Neural crest cell (in vitro differentiated cells): ENCODE measurements at regions not wholly inside any gene's neighbourhood (a gene's known extent, or its start where the extent isn't known, plus 50 kb on each side); places are given as distances from the start of the nearest gene placed in this dataset.

Experiments used
- DNase-seq: peaks from one replicate; pipeline ENCODE4 v3.0.0; 2021; ENCODE audit warnings: low read depth, mixed read lengths, low spot score
- H3K27ac Mint-ChIP-seq: one replicate; pipeline ENCODE4 v1.8.0; 2021; ENCODE audit warnings: mild to moderate bottlenecking, mixed read lengths; ENCODE audit not compliant: unreplicated experiment
- H3K27me3 Mint-ChIP-seq: 2 replicates; pipeline ENCODE4 v1.8.0; 2021; ENCODE audit warnings: low read depth, mild to moderate bottlenecking, mixed read lengths
- H3K36me3 Mint-ChIP-seq: 2 replicates; pipeline ENCODE4 v1.8.0; 2021; ENCODE audit warnings: low read depth, mild to moderate bottlenecking, mixed read lengths
- H3K4me1 Mint-ChIP-seq: 2 replicates; pipeline ENCODE4 v1.8.0; 2021; ENCODE audit warnings: mixed read lengths
- H3K4me3 Mint-ChIP-seq: one replicate; pipeline ENCODE4 v1.8.0; 2021; ENCODE audit warnings: mild to moderate bottlenecking, mixed read lengths
- H3K9me3 Mint-ChIP-seq: 2 replicates; pipeline ENCODE4 v1.8.0; 2021; ENCODE audit warnings: mixed read lengths
- CTCF ChIP-seq: fragments of 200-600 bp; sonication (generic); conservative IDR thresholded peaks from 2 replicates; pipeline ENCODE4 v1.5.0; 2021; ENCODE audit warnings: antibody characterized with exemption, mild to moderate bottlenecking

- no peak overlapping the region for H3K27ac Mint-ChIP-seq
- no peaks in the 10 kb centered on the region for H3K27me3 Mint-ChIP-seq
These were observed 1321.2 kb downstream of the NCAM2 start for GRCh38 chr21:22319435-22319834.

GRCh38 chr21:22342889-22343288 is 1344.7 kb downstream of the NCAM2 start:
- no peaks in the 10 kb centered on the region for H3K36me3 Mint-ChIP-seq
- H3K27me3 Mint-ChIP-seq, result no peaks in the 10 kb centered on the region
- H3K4me1 Mint-ChIP-seq, result no peaks in the 10 kb centered on the region
- no peak for DNase-seq
- H3K4me3 Mint-ChIP-seq, result no peak overlapping the region
- peaks cover 4% of the 10 kb centered on the region for H3K9me3 Mint-ChIP-seq
- no peak overlapping the region for H3K27ac Mint-ChIP-seq
- TF ChIP-seq CTCF, result no peak

More at GRCh38 chr21:22319435-22319834, 1321.2 kb downstream of the NCAM2 start:
- H3K4me3 Mint-ChIP-seq, result no peak overlapping the region
- no peak for TF ChIP-seq CTCF
- no peak for DNase-seq
- H3K4me1 Mint-ChIP-seq, result no peaks in the 10 kb centered on the region
- peaks cover 3% of the 10 kb centered on the region for H3K9me3 Mint-ChIP-seq
- no peaks in the 10 kb centered on the region for H3K36me3 Mint-ChIP-seq

- no peak overlapping the region for H3K4me3 Mint-ChIP-seq
- no peaks in the 10 kb centered on the region for H3K4me1 Mint-ChIP-seq
- no peaks in the 10 kb centered on the region for H3K36me3 Mint-ChIP-seq
- no peak overlapping the region for H3K27ac Mint-ChIP-seq
- TF ChIP-seq CTCF, result no peak
- peaks cover 4% of the 10 kb centered on the region for H3K9me3 Mint-ChIP-seq
- H3K27me3 Mint-ChIP-seq, result no peaks in the 10 kb centered on the region
- DNase-seq, result no peak
These were observed 1345.1 kb downstream of the NCAM2 start for GRCh38 chr21:22343303-22343702.

GRCh38 chr21:22343721-22344120 is 1345.5 kb downstream of the NCAM2 start:
- H3K27me3 Mint-ChIP-seq, result no peaks in the 10 kb centered on the region
- no peak for DNase-seq
- H3K4me1 Mint-ChIP-seq, result no peaks in the 10 kb centered on the region
- TF ChIP-seq CTCF, result no peak
- H3K36me3 Mint-ChIP-seq, result no peaks in the 10 kb centered on the region
- peaks cover 4% of the 10 kb centered on the region for H3K9me3 Mint-ChIP-seq
- H3K4me3 Mint-ChIP-seq, result no peak overlapping the region
- H3K27ac Mint-ChIP-seq, result no peak overlapping the region

GRCh38 chr21:22345624-22346023 is 1347.4 kb downstream of the NCAM2 start:
- no peak overlapping the region for H3K4me3 Mint-ChIP-seq
- H3K4me1 Mint-ChIP-seq, result no peaks in the 10 kb centered on the region
- TF ChIP-seq CTCF, result no peak
- H3K27ac Mint-ChIP-seq, result no peak overlapping the region
- no peaks in the 10 kb centered on the region for H3K27me3 Mint-ChIP-seq
- DNase-seq, result no peak
- no peaks in the 10 kb centered on the region for H3K36me3 Mint-ChIP-seq
- peaks cover 4% of the 10 kb centered on the region for H3K9me3 Mint-ChIP-seq

GRCh38 chr21:22346576-22346975 is 1348.4 kb downstream of the NCAM2 start:
- Mint-ChIP-seq H3K36me3 (no peaks in the 10 kb centered on the region), H3K9me3 (peaks cover 4% of the 10 kb centered on the region), H3K27ac (no peak overlapping the region), H3K4me1 (no peaks in the 10 kb centered on the region), H3K4me3 (no peak overlapping the region), H3K27me3 (no peaks in the 10 kb centered on the region)
- no peak for DNase-seq
- TF ChIP-seq CTCF, result no peak
